K562 (cell line): ENCODE measurements at regions not wholly inside any gene's neighbourhood (a gene's known extent, or its start where the extent isn't known, plus 50 kb on each side); places are given as distances from the start of the nearest gene placed in this dataset.

ENCODE experiments used
- ATAC-seq: fragments of 200-7000 bp; cut with Tn5 transposase; 3 replicates; pipeline ENCODE4 v1.9.1; 2020; ENCODE audit warnings: moderate library complexity
- BruUV-seq: library from RNA; stranded (reverse); fragments of 400-500 nt; replicated peaks from 2 replicates; lab custom pipeline; 2021; lab: Mats Ljungman, UMichigan
- CTCF ChIA-PET: fragments of 300-600 bp; formaldehyde crosslinking; extraction: SDS; loops from one replicate; lab custom pipeline; 2021; ENCODE audit warnings: low intra/inter-chr PET ratio; lab: Yijun Ruan, JAX
- POLR2A ChIA-PET: fragments of 300-600, 350-650 bp; sonication (Branson Sonifier 250); formaldehyde crosslinking; extraction: SDS; loops from one replicate; lab custom pipeline; 2021; ENCODE audit warnings: antibody characterized with exemption, inconsistent platforms; lab: Yijun Ruan, JAX
- DNase-seq, 4 experiments: peaks; one replicate each; pipeline versions ENCODE4 v3.0.0 to v3.0.0-alpha.2; 2011 to 2018; ENCODE audit warnings: low spot score in 3 of 4, mixed read lengths in 3 of 4; ENCODE audit errors: extremely low read depth in 1 of 4
- FAIRE-seq: peaks from 2 replicates; lab custom pipeline; 2011; peaks lifted over from hg19 to GRCh38; lab: Jason Lieb, UNC
- H2AFZ ChIP-seq: 2 replicates; pipeline ENCODE4 v1.6.0; 2011; ENCODE audit warnings: low read depth, low read length, control low read depth, inconsistent platforms
- H3K27ac ChIP-seq: fragments of 200-600 bp; 3 replicates; pipeline ENCODE4 v1.8.0; 2011; ENCODE audit warnings: low read depth, mild to moderate bottlenecking, control low read depth, inconsistent platforms, low read length, moderate library complexity, mixed read lengths; ENCODE audit errors: extremely low read depth
- H3K27me3 ChIP-seq, 2 experiments: fragments of 300-600 bp in 1 of 2; 2 replicates in 1 of 2; 3 replicates in 1 of 2; pipeline versions ENCODE4 v1.6.0 to v1.8.0; 2011; ENCODE audit warnings: inconsistent platforms in 2 of 2, low read length in 2 of 2, mild to moderate bottlenecking in 1 of 2, mixed read lengths in 1 of 2, moderate library complexity in 1 of 2; ENCODE audit not compliant: control insufficient read depth in 2 of 2, insufficient read depth in 2 of 2
- H3K36me3 ChIP-seq: fragments of 300-600 bp; 3 replicates; pipeline ENCODE4 v1.8.0; 2011; ENCODE audit warnings: mild to moderate bottlenecking, low read length, inconsistent platforms; ENCODE audit not compliant: control insufficient read depth, insufficient read depth
- H3K4me1 ChIP-seq, 2 experiments: fragments of 200-600 bp in 1 of 2; replicated peaks in 1 of 2; 2 replicates in 1 of 2; 3 replicates in 1 of 2; pipeline versions ENCODE4 v1.5.1 to v1.8.0; 2011; ENCODE audit warnings: inconsistent platforms in 2 of 2, low read length in 2 of 2, mild to moderate bottlenecking in 1 of 2, mixed read lengths in 1 of 2, moderate library complexity in 1 of 2; ENCODE audit not compliant: control insufficient read depth in 2 of 2, insufficient read depth in 2 of 2
- H3K4me2 ChIP-seq: 2 replicates; pipeline ENCODE4 v1.6.1; 2011; ENCODE audit warnings: low read length, control low read depth, inconsistent platforms, mixed read lengths; ENCODE audit not compliant: insufficient read depth
- H3K4me3 ChIP-seq: fragments of 200-600 bp; sonication (generic), shearing (Covaris generic); 2 replicates; pipeline ENCODE4 v1.5.1; 2016; ENCODE audit warnings: control low read depth, inconsistent platforms
- H3K79me2 ChIP-seq: fragments of 200-600 bp; 3 replicates; pipeline ENCODE4 v1.8.0; 2011; ENCODE audit warnings: low read length, inconsistent platforms; ENCODE audit not compliant: control insufficient read depth, insufficient read depth
- H3K9ac ChIP-seq, 2 experiments: 2 replicates each; pipeline versions ENCODE4 v1.6.0 to v1.6.1; 2011; ENCODE audit warnings: low read depth in 2 of 2, low read length in 2 of 2, control low read depth in 1 of 2, inconsistent platforms in 1 of 2, mild to moderate bottlenecking in 1 of 2, mixed read lengths in 1 of 2; ENCODE audit not compliant: insufficient read depth in 1 of 2
- H3K9me1 ChIP-seq: one replicate; pipeline ENCODE4 v1.6.0; 2011; ENCODE audit warnings: inconsistent platforms, mild to moderate bottlenecking, low read length, moderate library complexity; ENCODE audit not compliant: control insufficient read depth, insufficient read depth
- H3K9me3 ChIP-seq: replicated peaks from 2 replicates; pipeline ENCODE4 v1.5.1; 2011; ENCODE audit warnings: low read depth, low read length, inconsistent platforms; ENCODE audit not compliant: control insufficient read depth, insufficient read depth
- H4K20me1 ChIP-seq: replicated peaks from 2 replicates; pipeline ENCODE4 v1.6.1; 2011; ENCODE audit warnings: low read length, inconsistent platforms, mixed read lengths; ENCODE audit not compliant: control insufficient read depth, insufficient read depth
- BRF1 ChIP-seq: IDR thresholded peaks from 3 replicates; pipeline ENCODE4 v1.6.1; 2011; ENCODE audit warnings: borderline replicate concordance, mild to moderate bottlenecking; ENCODE audit not compliant: insufficient read length; ENCODE audit errors: extremely low read depth
- EGR1 ChIP-seq: fragments of 450-650 bp; conservative IDR thresholded peaks from 2 replicates; pipeline ENCODE4 v1.6.1; 2017; ENCODE audit warnings: mild to moderate bottlenecking
- FOS ChIP-seq: IDR thresholded peaks from 3 replicates; pipeline ENCODE4 v1.6.1; 2011; ENCODE audit not compliant: insufficient read length; ENCODE audit errors: extremely low read depth
- HLTF ChIP-seq: fragments of 450-650 bp; IDR thresholded peaks from 2 replicates; pipeline ENCODE4 v1.6.1; 2016
- MTA3 ChIP-seq: fragments of 450-650 bp; formaldehyde crosslinking; IDR thresholded peaks from 2 replicates; pipeline ENCODE4 v1.6.1; 2017; ENCODE audit warnings: mild to moderate bottlenecking, borderline replicate concordance
- POLR2H ChIP-seq: IDR thresholded peaks from 2 replicates; pipeline ENCODE4 v1.6.1; 2016; ENCODE audit warnings: missing genetic modification characterization, low read depth, mild to moderate bottlenecking, control low read depth, missing compliant biosample characterization, moderate library complexity
- PRPF4 ChIP-seq: fragments of 200-400 bp; formaldehyde crosslinking; IDR thresholded peaks from one replicate; pipeline ENCODE4 v1.6.1; 2017; ENCODE audit warnings: low read length, low read depth, mild to moderate bottlenecking; ENCODE audit not compliant: insufficient read depth, poor library complexity, severe bottlenecking
- RFX1 ChIP-seq: fragments of 450-650 bp; IDR thresholded peaks from 2 replicates; pipeline ENCODE4 v1.6.1; 2016; ENCODE audit warnings: mild to moderate bottlenecking, moderate library complexity
- SAFB2 ChIP-seq: fragments of 200-400 bp; formaldehyde crosslinking; IDR thresholded peaks from 2 replicates; pipeline ENCODE4 v1.6.1; 2018; ENCODE audit warnings: borderline replicate concordance, low read length, low read depth, moderate library complexity; ENCODE audit not compliant: severe bottlenecking
- ZNF121 ChIP-seq: sonication (generic); formaldehyde crosslinking; conservative IDR thresholded peaks from 2 replicates; pipeline ENCODE4 v1.8.0; 2022; ENCODE audit warnings: missing genetic modification reagents
- ZNF23 ChIP-seq: fragments of 250-450 bp; sonication (Bioruptor Pico); IDR thresholded peaks from 2 replicates; pipeline ENCODE4 v1.4.0; 2020; ENCODE audit warnings: mild to moderate bottlenecking
- ZNF24 ChIP-seq: fragments of 450-650 bp; IDR thresholded peaks from 2 replicates; pipeline ENCODE4 v1.6.1; 2016
- ZNF695 ChIP-seq: fragments of 450-650 bp; formaldehyde crosslinking; IDR thresholded peaks from 2 replicates; pipeline ENCODE4 v1.4.0; 2020; ENCODE audit warnings: mild to moderate bottlenecking, moderate library complexity
- WGBS: fragments of 100-300 bp; shearing (Covaris generic); methylation state at CpG from one replicate; pipeline ENCODE4 v1.1.6; 2016; ENCODE audit warnings: low coverage, mixed read lengths; ENCODE audit not compliant: insufficient coverage; ENCODE audit errors: missing lambda C conversion rate; 5-methylcytosine and 5-hydroxymethylcytosine counted together
- in situ Hi-C: fragments of 300-500 bp; cut with MboI; formaldehyde crosslinking; loops from 4 replicates; pipeline ENCODE4 v1.15.0; 2018; ENCODE audit warnings: inconsistent platforms, mixed read lengths
- intact Hi-C: fragments of 100-400 bp; cut with micrococcal nuclease; formaldehyde crosslinking; loops from 2 replicates; pipeline ENCODE4 v1.14.2; 2022
- TF ChIP-seq, protein P1 (sequence below): fragments of 250-450 bp; sonication (Bioruptor Pico); IDR thresholded peaks from 2 replicates; pipeline ENCODE4 v1.5.0; 2020; ENCODE audit warnings: mild to moderate bottlenecking, borderline replicate concordance
- TF ChIP-seq, protein P2 (sequence below): IDR thresholded peaks from 2 replicates; pipeline ENCODE4 v1.6.1; 2012; ENCODE audit warnings: low read depth, low read length, improper control_type of control experiment, borderline replicate concordance
- TF ChIP-seq, protein P3 (sequence below): fragments of 450-650 bp; formaldehyde crosslinking; IDR thresholded peaks from 2 replicates; pipeline ENCODE4 v1.4.0; 2020; ENCODE audit warnings: mild to moderate bottlenecking
- TF ChIP-seq, protein P4 (sequence below): fragments of 450-650 bp; conservative IDR thresholded peaks from 2 replicates; pipeline ENCODE4 v1.6.1; 2016; ENCODE audit warnings: missing genetic modification characterization, low read depth, mild to moderate bottlenecking, missing compliant biosample characterization, moderate library complexity
- TF ChIP-seq, protein P5 (sequence below): fragments of 450-650 bp; IDR thresholded peaks from 2 replicates; pipeline ENCODE4 v1.6.1; 2017; ENCODE audit warnings: mild to moderate bottlenecking, moderate library complexity

DNA sequence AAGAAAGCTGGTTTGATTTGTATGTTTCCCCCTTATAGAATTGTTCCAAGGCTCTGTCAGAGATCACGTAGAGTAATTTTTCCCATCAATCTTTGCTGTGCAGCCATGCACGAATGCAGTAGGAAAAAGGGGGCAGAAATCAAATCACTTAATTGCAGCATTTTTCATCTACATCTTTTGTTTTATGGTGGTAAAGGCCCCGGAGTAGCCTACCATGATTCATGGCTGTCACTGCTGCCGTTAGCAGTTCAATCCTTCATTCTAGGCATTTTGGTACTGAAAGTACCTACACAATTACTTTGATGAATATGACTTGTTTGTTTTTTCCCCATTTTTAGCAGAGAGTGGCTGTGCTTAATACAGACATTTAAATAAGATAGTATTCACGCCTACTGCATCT, 631.9 kb upstream of the MMS22L start:
- no peak for FAIRE-seq
- ChIA-PET POLR2A (no interaction called here), CTCF (no interaction called here)
- H3K36me3 ChIP-seq: no peaks in the 10 kb centered on the region
- no peak for DNase-seq
- no peak overlapping the region for H3K4me3 ChIP-seq
- no peak overlapping the region for H2AFZ ChIP-seq
- no peaks in the 10 kb centered on the region for H3K4me1 ChIP-seq
- 0% methylated on average over 5 of the region's 5 CpGs for WGBS
- ATAC-seq: no peak
- H3K79me2 ChIP-seq: no peaks in the 10 kb centered on the region
- no peak overlapping the region for H3K9ac ChIP-seq
- intact Hi-C loops (no loop called here), in situ Hi-C loops (no loop called here)
- no TSS peak for BruUV-seq
- no peaks in the 10 kb centered on the region for H4K20me1 ChIP-seq
- no peaks in the 10 kb centered on the region for H3K27me3 ChIP-seq
- H3K9me1 ChIP-seq: no peaks in the 10 kb centered on the region
- no peaks in the 10 kb centered on the region for H3K9me3 ChIP-seq
- no peak overlapping the region for H3K27ac ChIP-seq
- H3K4me2 ChIP-seq: no peak overlapping the region
- TF ChIP-seq RFX1 (no peak), HLTF (no peak), MTA3 (no peak), SAFB2 (no peak), ZNF24 (no peak), FOS (no peak), ZNF695 (CRISPR knock-in tag) (no peak), PRPF4 (no peak), ZNF121 (CRISPR knock-in tag) (no peak), EGR1 (no peak), POLR2H (tag) (no peak), ZNF23 (no peak), BRF1 (no peak)
- TF ChIP-seq, protein P1, sequence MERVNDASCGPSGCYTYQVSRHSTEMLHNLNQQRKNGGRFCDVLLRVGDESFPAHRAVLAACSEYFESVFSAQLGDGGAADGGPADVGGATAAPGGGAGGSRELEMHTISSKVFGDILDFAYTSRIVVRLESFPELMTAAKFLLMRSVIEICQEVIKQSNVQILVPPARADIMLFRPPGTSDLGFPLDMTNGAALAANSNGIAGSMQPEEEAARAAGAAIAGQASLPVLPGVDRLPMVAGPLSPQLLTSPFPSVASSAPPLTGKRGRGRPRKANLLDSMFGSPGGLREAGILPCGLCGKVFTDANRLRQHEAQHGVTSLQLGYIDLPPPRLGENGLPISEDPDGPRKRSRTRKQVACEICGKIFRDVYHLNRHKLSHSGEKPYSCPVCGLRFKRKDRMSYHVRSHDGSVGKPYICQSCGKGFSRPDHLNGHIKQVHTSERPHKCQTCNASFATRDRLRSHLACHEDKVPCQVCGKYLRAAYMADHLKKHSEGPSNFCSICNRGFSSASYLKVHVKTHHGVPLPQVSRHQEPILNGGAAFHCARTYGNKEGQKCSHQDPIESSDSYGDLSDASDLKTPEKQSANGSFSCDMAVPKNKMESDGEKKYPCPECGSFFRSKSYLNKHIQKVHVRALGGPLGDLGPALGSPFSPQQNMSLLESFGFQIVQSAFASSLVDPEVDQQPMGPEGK (CRISPR knock-in tag): no peak
- TF ChIP-seq, protein P2, sequence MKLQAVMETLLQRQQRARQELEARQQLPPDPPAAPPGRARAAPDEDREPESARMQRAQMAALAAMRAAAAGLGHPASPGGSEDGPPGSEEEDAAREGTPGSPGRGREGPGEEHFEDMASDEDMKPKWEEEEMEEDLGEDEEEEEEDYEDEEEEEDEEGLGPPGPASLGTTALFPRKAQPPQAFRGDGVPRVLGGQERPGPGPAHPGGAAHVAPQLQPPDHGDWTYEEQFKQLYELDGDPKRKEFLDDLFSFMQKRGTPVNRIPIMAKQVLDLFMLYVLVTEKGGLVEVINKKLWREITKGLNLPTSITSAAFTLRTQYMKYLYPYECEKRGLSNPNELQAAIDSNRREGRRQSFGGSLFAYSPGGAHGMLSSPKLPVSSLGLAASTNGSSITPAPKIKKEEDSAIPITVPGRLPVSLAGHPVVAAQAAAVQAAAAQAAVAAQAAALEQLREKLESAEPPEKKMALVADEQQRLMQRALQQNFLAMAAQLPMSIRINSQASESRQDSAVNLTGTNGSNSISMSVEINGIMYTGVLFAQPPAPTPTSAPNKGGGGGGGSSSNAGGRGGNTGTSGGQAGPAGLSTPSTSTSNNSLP: no peak
- TF ChIP-seq, protein P3, sequence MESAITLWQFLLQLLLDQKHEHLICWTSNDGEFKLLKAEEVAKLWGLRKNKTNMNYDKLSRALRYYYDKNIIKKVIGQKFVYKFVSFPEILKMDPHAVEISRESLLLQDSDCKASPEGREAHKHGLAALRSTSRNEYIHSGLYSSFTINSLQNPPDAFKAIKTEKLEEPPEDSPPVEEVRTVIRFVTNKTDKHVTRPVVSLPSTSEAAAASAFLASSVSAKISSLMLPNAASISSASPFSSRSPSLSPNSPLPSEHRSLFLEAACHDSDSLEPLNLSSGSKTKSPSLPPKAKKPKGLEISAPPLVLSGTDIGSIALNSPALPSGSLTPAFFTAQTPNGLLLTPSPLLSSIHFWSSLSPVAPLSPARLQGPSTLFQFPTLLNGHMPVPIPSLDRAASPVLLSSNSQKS: no peak
- TF ChIP-seq, protein P4, sequence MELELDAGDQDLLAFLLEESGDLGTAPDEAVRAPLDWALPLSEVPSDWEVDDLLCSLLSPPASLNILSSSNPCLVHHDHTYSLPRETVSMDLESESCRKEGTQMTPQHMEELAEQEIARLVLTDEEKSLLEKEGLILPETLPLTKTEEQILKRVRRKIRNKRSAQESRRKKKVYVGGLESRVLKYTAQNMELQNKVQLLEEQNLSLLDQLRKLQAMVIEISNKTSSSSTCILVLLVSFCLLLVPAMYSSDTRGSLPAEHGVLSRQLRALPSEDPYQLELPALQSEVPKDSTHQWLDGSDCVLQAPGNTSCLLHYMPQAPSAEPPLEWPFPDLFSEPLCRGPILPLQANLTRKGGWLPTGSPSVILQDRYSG: no peak
- TF ChIP-seq, protein P5, sequence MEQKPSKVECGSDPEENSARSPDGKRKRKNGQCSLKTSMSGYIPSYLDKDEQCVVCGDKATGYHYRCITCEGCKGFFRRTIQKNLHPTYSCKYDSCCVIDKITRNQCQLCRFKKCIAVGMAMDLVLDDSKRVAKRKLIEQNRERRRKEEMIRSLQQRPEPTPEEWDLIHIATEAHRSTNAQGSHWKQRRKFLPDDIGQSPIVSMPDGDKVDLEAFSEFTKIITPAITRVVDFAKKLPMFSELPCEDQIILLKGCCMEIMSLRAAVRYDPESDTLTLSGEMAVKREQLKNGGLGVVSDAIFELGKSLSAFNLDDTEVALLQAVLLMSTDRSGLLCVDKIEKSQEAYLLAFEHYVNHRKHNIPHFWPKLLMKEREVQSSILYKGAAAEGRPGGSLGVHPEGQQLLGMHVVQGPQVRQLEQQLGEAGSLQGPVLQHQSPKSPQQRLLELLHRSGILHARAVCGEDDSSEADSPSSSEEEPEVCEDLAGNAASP: no peak
